ENCODE measurements at regions not wholly inside any gene's neighbourhood (a gene's known extent, or its start where the extent isn't known, plus 50 kb on each side); places are given as distances from the start of the nearest gene placed in this dataset.
"Not testable (repeated sequence)": the region's sequence is repeated elsewhere in the genome, so short reads cannot be mapped to it uniquely, and the experiment has no call there.

DNA sequence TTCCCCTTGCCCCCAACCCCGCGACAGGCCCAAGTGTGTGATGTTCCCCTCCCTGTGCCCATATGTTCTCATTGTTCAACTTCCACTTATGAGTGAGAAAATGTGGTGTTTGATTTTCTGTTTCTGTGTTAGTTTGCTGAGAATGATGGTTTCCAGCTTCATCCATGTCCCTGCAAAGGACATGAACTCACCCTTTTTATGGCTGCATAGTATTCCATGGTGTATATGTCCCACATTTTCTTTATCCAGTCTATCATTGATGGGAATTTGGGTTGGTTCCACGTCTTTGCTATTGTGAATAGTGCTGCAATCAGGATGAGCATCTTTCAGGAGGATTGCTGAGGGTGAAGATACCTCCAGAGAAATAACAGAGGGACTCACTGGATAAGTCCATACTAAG is 91.3 kb upstream of the COG2 start:
- TF ChIP-seq SP2 (tag by site-specific recombination; IDR thresholded peaks at IDR 0.05); CTCF (tag by site-specific recombination; IDR thresholded peaks at IDR 0.05); ZNF23 (tag by site-specific recombination; IDR thresholded peaks at IDR 0.05; ENCODE audit: borderline replicate concordance); MYNN (tag by site-specific recombination; IDR thresholded peaks at IDR 0.05; ENCODE audit: borderline replicate concordance): not testable (repeated sequence)
